ENCODE measurements at regions not wholly inside any gene's neighbourhood (a gene's known extent, or its start where the extent isn't known, plus 50 kb on each side); places are given as distances from the start of the nearest gene placed in this dataset.

DNA sequence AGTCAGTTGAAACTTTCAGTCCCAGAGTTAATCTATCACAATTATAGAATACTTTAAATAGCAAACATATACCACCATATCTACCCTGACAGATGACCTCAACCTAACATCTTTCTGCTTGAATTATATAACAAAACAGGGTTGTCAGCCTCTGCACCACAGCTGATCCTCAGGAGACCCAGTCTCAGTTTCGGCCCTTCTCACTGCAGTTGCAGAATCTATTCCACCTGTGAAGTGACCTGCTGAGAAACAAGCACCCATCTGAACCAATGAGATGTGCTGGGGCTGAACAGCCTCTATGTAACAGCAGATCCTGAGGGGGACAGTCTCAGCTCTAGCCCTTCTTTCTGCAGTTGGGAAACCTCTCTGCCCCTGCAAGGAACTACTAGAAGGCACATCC lies 567.6 kb downstream of the KCNJ3 start:
- Histone ChIP-seq H3K36me3 (replicated peaks; ENCODE audit: low read depth, low read length) (no peaks in the 10 kb centered on the region), H3K27me3 (ENCODE audit: low read depth, low read length) (no peaks in the 10 kb centered on the region), H4K20me1 (ENCODE audit: insufficient read depth, low read length) (no peaks in the 10 kb centered on the region), H3K4me1 (ENCODE audit: low read length) (no peaks in the 10 kb centered on the region), H3K4me3 (ENCODE audit: low read length) (no peak overlapping the region), H3K9me3 (ENCODE audit: insufficient read depth, low read length) (no peaks in the 10 kb centered on the region), H3K79me2 (ENCODE audit: low read length) (no peaks in the 10 kb centered on the region), H3K4me2 (ENCODE audit: low read length) (no peak overlapping the region), H3K9ac (ENCODE audit: low read length) (no peak overlapping the region), H2AFZ (ENCODE audit: low read depth, low read length) (no peak overlapping the region), H3K27ac (ENCODE audit: low read length) (no peak overlapping the region)
- TF ChIP-seq EZH2phosphoT487 (IDR thresholded peaks at IDR 0.05; ENCODE audit: low read depth) (no peak), CTCF (IDR thresholded peaks at IDR 0.05; ENCODE audit: low read depth, low read length) (no peak)

DNA sequence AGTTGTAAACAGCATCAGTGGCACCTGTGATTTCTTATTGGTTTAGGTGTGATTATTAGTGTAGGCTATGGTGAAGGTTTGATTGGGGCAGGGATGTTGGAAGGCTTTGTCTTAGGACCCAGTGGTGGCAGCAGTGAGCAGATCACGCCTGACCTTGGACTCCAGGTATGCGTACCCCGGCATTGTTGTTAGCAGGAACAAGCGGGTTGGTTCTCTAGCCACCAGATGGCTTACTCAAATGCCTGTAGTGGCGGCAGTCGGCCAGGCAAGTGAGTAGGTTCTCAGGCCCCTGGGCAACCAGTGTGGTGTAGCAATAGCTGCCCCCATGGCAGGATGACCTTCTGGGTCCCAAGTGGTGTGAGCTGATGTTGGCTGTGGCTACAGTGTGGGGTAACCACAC lies 558.3 kb downstream of the KCNJ3 start:
- H3K4me3 ChIP-seq (ENCODE audit: low read length) = no peak overlapping the region

GRCh38 chr2:155250800-155251199 lies 552.3 kb downstream of the KCNJ3 start:
- Histone ChIP-seq H3K4me2 (ENCODE audit: low read length) (no peak overlapping the region), H3K79me2 (ENCODE audit: low read length) (no peaks in the 10 kb centered on the region), H2AFZ (ENCODE audit: low read depth, low read length) (no peak overlapping the region), H3K27me3 (ENCODE audit: low read depth, low read length) (no peaks in the 10 kb centered on the region), H3K4me1 (ENCODE audit: low read length) (no peaks in the 10 kb centered on the region), H4K20me1 (ENCODE audit: insufficient read depth, low read length) (no peaks in the 10 kb centered on the region), H3K9ac (ENCODE audit: low read length) (no peak overlapping the region), H3K4me3 (ENCODE audit: low read length) (no peak overlapping the region), H3K27ac (ENCODE audit: low read length) (no peak overlapping the region), H3K36me3 (replicated peaks; ENCODE audit: low read depth, low read length) (no peaks in the 10 kb centered on the region), H3K9me3 (ENCODE audit: insufficient read depth, low read length) (no peaks in the 10 kb centered on the region)
- TF ChIP-seq CTCF (IDR thresholded peaks at IDR 0.05; ENCODE audit: low read depth, low read length) = peak; percentile 61
- no peak for TF ChIP-seq EZH2phosphoT487 (IDR thresholded peaks at IDR 0.05; ENCODE audit: low read depth)

More for the DNA sequence above, 558.3 kb downstream of the KCNJ3 start:
- no peaks in the 10 kb centered on the region for H3K79me2 ChIP-seq (ENCODE audit: low read length)
- no peaks in the 10 kb centered on the region for H3K9me3 ChIP-seq (ENCODE audit: insufficient read depth, low read length)
- H3K27me3 ChIP-seq (ENCODE audit: low read depth, low read length) = no peaks in the 10 kb centered on the region
- H3K4me2 ChIP-seq (ENCODE audit: low read length) = no peak overlapping the region
- no peaks in the 10 kb centered on the region for H4K20me1 ChIP-seq (ENCODE audit: insufficient read depth, low read length)
- H2AFZ ChIP-seq (ENCODE audit: low read depth, low read length) = no peak overlapping the region
- no peaks in the 10 kb centered on the region for H3K36me3 ChIP-seq (replicated peaks; ENCODE audit: low read depth, low read length)
- no peak overlapping the region for H3K9ac ChIP-seq (ENCODE audit: low read length)
- no peak overlapping the region for H3K27ac ChIP-seq (ENCODE audit: low read length)
- no peaks in the 10 kb centered on the region for H3K4me1 ChIP-seq (ENCODE audit: low read length)
- TF ChIP-seq CTCF (IDR thresholded peaks at IDR 0.05; ENCODE audit: low read depth, low read length) (no peak), EZH2phosphoT487 (IDR thresholded peaks at IDR 0.05; ENCODE audit: low read depth) (no peak)

DNA sequence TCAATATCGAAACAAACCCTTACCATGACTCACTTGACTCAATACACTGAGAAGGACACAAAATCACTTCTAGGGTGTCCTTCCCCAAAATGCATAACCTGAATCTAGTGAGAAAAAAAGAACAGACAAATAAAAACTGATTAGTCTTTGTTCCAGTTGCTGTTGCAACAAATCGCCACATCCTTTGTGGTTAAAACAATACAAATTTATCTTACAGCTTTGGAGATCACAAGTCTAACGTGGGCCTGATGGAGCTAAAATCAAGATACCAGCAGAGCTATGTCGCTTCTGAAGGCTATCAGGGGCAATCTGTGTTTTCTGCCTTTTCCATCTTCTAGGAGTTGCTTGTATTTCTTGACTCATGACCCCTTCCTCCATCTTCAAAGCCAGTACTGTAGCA lies 541.7 kb downstream of the KCNJ3 start:
- TF ChIP-seq EZH2phosphoT487 (IDR thresholded peaks at IDR 0.05; ENCODE audit: low read depth) = no peak
- no peak for TF ChIP-seq CTCF (IDR thresholded peaks at IDR 0.05; ENCODE audit: low read depth, low read length)
- Histone ChIP-seq H3K9ac (ENCODE audit: low read length) (no peak overlapping the region), H3K36me3 (replicated peaks; ENCODE audit: low read depth, low read length) (no peaks in the 10 kb centered on the region), H3K4me1 (ENCODE audit: low read length) (no peaks in the 10 kb centered on the region), H3K4me3 (ENCODE audit: low read length) (no peak overlapping the region), H3K79me2 (ENCODE audit: low read length) (no peaks in the 10 kb centered on the region), H2AFZ (ENCODE audit: low read depth, low read length) (no peak overlapping the region), H3K9me3 (ENCODE audit: insufficient read depth, low read length) (no peaks in the 10 kb centered on the region), H4K20me1 (ENCODE audit: insufficient read depth, low read length) (no peaks in the 10 kb centered on the region), H3K4me2 (ENCODE audit: low read length) (no peak overlapping the region), H3K27me3 (ENCODE audit: low read depth, low read length) (no peaks in the 10 kb centered on the region), H3K27ac (ENCODE audit: low read length) (no peak overlapping the region)
